ENCODE measurements at regions not wholly inside any gene's neighbourhood (a gene's known extent, or its start where the extent isn't known, plus 50 kb on each side); places are given as distances from the start of the nearest gene placed in this dataset.

- TF ChIP-seq CTCF (IDR thresholded peaks at IDR 0.05; ENCODE audit: insufficient read depth, low read length, poor library complexity, severe bottlenecking) (no peak), EZH2phosphoT487 (conservative IDR thresholded peaks at IDR 0.05; ENCODE audit: low read length) (no peak)
These were observed 488.4 kb upstream of the UBE2E2 start for GRCh38 chr3:22714749-22715148.
